ENCODE measurements at regions not wholly inside any gene's neighbourhood (a gene's known extent, or its start where the extent isn't known, plus 50 kb on each side); places are given as distances from the start of the nearest gene placed in this dataset.

GRCh38 chr2:145846982-145847381 lies 1327.1 kb upstream of the ZEB2 start:
- no peak for DNase-seq

DNA sequence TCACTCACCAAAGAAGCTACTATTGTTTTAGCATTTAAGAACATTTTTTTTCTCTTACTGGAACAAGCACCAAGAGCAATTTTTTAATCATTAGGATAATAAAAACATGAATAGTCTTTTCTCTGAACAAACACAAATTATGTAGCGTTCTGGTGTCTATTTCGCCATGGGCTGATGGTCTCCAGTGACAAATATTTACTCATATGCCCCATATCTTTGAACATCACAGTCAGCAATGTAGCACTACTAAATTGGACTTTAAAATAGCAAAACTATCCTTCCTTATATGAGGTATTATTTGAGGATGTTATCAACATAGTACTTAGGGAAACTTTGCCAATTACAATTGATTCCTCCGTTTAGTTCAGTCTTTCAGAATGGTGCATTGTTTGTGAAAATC lies 1326.0 kb upstream of the ZEB2 start:
- no peak for DNase-seq

DNA sequence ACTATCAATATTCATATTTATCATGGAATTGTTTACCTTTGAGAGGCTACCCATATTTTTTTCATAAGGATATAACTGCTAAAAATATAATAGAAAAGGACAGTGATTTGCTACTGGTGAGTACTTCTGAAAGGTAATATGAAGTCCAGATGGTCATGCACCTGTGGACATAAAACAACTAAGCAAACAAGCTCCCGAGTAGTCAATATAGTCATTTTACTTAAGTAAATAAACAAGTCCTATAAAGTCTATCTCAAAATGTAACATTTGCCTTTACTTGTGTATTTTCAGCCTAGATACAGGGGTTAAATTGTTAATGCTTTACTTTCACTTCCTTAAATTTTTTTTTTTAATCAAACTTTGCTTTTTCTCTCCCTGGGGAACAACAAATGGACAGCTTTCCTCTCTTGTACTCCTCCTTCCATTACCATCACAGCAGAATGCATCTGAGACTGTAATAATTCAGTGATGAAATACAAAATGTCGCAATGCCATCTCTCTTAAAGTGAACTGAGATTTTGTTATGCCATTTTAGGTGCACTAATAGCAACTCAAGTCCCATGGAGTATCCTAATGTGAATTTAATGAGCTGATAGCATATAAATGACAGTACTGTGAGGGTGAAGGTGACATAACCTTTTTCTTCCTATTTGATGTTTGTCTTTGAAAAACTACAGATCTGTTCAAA lies 1325.4 kb upstream of the ZEB2 start:
- no peak for DNase-seq

- DNase-seq, result no peak
Observed at GRCh38 chr2:145841973-145842372, 1322.1 kb upstream of the ZEB2 start.

DNA sequence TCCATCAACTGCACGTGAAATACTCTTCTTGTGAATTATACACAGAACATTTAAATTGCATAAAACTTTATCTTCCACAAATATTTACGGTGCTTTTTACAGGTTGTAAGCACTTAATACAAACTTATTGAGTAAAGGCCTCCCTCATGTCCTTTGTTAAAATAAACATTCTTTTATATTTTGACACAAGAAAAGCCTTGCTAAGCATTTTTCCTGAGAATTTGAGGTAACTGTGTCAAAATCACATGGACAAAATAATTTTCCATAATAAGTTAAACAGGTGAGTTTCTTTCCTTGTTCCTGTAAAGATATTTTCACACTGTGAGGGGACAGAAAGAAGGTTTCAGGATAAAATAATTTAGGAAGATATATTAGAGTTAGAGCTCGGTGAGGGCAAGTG lies 1317.1 kb upstream of the ZEB2 start:
- no peak for DNase-seq

DNA sequence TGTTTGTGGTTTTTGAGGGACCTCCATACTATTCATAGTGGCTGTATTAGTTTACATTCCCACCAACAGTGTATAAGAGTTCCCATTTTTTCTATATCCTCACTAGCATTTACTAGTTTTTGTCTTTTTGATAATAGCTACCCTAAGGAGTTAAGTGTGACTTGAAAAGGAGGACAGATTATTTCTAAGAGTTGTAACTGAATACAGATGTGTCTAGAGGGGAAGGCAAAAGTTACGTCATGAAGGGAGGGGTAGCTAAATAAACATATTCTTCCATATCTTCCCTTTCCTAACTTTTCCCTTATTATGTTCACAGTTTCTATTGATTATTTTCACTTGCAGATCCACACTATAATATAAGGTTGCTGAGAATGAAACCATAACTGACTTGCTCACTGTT lies 1315.7 kb upstream of the ZEB2 start:
- no peak for DNase-seq

DNA sequence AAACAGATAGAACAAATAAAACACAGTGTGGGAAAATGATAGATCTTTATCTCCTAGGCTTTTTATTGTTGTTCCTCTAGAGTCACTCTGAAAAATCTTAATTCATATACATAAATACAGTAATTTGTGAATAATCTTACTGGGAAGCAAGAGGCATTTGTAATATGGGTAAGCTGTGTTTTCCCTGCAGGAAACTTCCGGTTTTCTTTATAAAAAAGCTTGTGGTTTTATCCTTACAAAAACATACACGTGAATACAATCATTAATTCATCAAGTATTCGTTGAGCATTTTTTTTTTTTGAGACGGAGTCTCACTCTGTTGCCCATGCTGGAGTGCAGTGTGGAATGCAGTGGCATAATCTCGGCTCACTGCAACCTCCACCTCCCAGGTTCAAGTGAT lies 1312.8 kb upstream of the ZEB2 start:
- DNase-seq, result no peak

- no peak for DNase-seq
Observed at GRCh38 chr2:145829931-145830330, 1310.0 kb upstream of the ZEB2 start.

- DNase-seq, result no peak
Observed at GRCh38 chr2:145827235-145827634, 1307.3 kb upstream of the ZEB2 start.

DNA sequence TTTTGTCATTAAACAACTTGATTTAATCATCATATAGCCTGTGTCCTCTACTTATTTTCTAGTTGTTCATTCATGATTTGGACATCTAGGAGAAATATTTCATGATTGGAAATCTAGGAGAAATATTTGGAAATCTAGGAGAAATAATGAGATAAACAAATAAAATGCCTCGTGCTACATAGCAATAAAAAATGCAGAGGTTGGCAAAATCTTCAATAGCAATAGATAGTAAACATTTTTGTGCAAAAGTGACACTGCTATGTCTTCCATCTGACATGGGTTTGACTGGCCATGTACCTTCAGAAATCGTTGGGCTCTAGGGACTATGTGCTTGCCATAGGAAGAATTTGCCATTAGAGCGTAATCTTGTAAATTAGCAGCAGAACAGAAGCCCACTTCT lies 1304.5 kb upstream of the ZEB2 start:
- DNase-seq, result no peak

DNA sequence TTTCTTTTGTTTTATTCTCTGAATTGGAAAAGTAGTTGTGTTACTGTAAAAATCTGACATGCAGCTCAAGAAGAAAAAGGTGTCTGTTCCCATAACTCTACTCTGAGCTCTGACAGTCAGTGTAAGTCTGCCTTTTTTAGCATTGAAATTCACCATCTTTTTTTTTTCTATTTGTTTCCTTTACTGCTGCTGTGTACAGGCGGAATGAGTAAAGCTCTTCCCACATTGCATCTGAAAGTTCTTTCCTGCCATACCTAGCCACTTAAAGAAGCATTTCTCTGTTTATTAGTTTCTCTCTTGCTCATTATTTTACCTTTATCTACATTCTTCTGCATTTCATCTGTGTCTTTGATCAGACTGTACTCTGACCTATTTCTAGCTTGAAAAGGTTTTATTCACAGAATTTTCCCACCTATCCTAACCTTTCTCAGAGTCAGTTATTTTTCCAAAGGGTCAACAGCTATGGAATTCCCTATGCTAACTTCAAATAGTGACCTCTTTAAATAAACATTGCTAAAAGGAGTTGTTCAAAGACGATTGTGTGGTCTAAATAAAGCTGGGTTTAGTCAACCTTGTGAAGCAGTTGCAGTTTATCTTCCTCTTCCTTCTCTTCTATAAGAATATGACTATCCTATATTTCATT lies 1303.1 kb upstream of the ZEB2 start:
- no peak for DNase-seq

DNA sequence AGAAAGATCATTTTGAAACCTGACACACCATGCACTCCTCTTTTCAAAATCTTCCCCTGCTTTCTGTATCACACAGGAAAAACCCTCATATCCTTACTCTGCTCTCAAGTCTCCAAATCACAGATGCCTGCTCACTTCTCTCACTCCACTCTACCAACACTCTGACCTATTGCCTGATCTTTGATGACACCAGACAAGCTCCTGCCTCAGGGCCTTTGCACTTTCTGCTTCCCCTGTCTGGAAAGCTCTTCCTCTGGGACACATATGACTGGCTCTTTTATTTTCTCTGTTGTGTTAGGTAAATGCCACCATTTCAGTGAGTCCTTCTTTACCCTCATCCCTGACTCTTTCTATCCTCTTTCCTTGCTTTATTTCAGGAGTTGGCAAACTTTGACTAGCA lies 1300.7 kb upstream of the ZEB2 start:
- no peak for DNase-seq

- DNase-seq, result no peak
Observed at GRCh38 chr2:145818890-145819504, 1299.1 kb upstream of the ZEB2 start.

GRCh38 chr2:145815933-145816332 lies 1296.0 kb upstream of the ZEB2 start:
- no peak for DNase-seq

DNA sequence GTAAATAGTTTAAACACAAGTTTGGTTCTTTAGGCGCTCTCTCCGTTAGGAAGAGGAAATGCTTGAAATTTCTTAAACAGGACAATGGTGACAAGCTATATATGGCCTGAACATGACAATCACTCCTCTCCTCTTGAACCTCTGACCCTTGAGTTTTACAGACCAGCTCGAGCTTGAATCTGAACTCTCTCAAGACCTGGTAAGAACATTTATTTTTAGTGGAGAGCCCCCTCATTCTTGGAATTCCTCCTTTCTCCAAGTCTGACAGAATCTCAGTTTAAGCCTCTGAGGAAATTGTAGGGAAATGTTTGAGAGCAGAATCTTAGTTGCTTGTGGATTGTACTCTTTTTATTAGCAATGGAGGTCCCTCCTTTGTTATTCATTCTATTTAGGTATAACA lies 1293.6 kb upstream of the ZEB2 start:
- no peak for DNase-seq

DNA sequence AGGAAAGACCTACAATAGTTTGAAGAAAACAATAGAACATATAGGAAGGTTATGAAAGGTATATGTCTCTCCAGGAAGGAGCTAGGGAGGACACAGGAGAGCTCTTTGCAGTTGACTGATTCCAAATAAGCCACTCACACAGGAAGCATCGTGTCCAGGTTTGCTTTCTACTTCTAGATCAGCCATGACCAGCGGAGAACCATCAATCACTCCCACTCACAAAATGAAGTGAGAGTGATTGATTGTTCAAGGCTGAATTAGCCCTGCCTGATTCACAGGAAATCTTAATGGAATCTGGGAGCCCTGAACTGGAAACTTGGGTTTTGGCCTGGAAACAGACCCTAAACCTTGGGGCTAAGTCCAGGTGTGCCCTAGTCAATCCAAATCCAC lies 1292.2 kb upstream of the ZEB2 start:
- DNase-seq, result no peak

- DNase-seq, result no peak
Observed at GRCh38 chr2:145811276-145812164, 1291.6 kb upstream of the ZEB2 start.

DNA sequence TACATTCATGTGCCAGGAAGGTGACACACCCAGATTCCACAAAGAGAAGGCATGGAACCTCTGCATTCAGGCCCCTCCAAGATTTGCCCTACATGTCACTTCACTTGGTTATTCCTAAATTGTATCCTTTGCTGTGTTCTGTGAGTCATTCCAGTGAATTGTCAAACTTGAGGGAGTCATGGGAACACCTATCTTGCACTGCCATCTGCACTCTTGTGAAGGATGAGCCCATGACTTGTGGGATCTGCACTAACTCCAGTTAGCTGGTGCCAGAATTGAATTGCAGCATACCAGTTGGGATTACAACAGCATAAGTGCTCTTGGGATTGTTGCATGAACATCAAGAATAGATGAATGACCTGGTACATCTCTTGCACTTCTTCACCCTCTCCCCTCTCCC lies 1288.0 kb upstream of the ZEB2 start:
- no peak for DNase-seq

DNA sequence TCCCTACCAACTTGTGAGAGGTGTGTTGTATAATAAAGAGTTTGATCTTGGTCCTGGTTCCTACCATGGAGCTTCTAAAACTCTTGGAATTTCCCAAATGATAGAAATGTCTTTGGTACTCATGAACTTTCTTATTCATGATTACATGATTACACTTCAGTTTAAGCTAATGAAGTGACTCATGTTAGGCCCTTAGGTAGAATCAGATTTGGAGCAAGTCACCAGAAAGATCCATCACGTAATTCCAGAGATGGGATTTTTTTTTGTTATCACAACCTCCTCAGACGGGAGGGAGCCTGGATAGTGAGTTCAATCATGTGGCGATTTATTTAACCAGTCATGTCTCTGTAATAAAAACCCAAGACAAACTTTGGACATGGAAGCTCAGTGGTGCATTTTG lies 1287.6 kb upstream of the ZEB2 start:
- DNase-seq, result no peak

- no peak for DNase-seq
Observed at GRCh38 chr2:145806546-145806945, 1286.6 kb upstream of the ZEB2 start.

DNA sequence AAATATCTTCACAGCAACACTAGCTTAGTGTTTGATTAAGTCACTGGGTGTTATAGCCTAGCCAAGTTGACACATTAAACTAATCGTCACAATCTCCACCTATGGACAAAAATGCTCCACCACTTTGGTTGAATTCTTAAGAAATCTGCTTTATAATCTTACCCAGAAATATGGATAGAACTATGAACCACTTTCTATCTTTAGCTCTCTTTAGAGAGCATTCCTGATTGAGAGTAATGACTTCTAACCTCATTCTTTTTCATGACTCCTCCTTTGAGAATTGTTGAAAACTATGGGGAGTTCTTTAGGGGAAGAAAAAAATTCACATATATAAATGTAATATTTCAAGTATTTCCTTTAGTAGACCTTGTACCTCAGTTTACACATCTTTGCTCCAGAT lies 1282.2 kb upstream of the ZEB2 start:
- DNase-seq, result no peak

- no peak for DNase-seq
Observed at GRCh38 chr2:145801210-145801609, 1281.3 kb upstream of the ZEB2 start.

Measured in activated gamma-delta T cell (primary cell).